GDM1 (cell line): ENCODE measurements at regions not wholly inside any gene's neighbourhood (a gene's known extent, or its start where the extent isn't known, plus 50 kb on each side); places are given as distances from the start of the nearest gene placed in this dataset.

Experiments
- DNase-seq: peaks from one replicate; lab custom pipeline; 2025; lab: John Stamatoyannopoulos, UW

GRCh38 chr12:59928416-59928815 is 332.6 kb downstream of the SLC16A7 start:
- no peak for DNase-seq

GRCh38 chr12:59929110-59929509 is 333.3 kb downstream of the SLC16A7 start:
- DNase-seq = no peak

- DNase-seq = no peak
Measured at GRCh38 chr12:59934486-59934885, 338.7 kb downstream of the SLC16A7 start.

- no peak for DNase-seq
Measured at GRCh38 chr12:59936534-59936933, 340.7 kb downstream of the SLC16A7 start.

- no peak for DNase-seq
Measured at GRCh38 chr12:59937148-59937547, 341.3 kb downstream of the SLC16A7 start.

- no peak for DNase-seq
Measured at GRCh38 chr12:59938190-59938962, 342.5 kb downstream of the SLC16A7 start.

- DNase-seq = no peak
Measured at GRCh38 chr12:59940631-59941342, 345.0 kb downstream of the SLC16A7 start.

- DNase-seq = no peak
Measured at GRCh38 chr12:59941461-59941860, 345.6 kb downstream of the SLC16A7 start.

- DNase-seq = no peak
Measured at GRCh38 chr12:59944177-59944576, 348.3 kb downstream of the SLC16A7 start.

- no peak for DNase-seq
Measured at GRCh38 chr12:59946635-59947034, 350.8 kb downstream of the SLC16A7 start.

- DNase-seq = no peak
Measured at GRCh38 chr12:59963546-59963945, 367.7 kb downstream of the SLC16A7 start.

GRCh38 chr12:59972905-59973304 is 377.1 kb downstream of the SLC16A7 start:
- no peak for DNase-seq

- no peak for DNase-seq
Measured at GRCh38 chr12:59973515-59973914, 377.7 kb downstream of the SLC16A7 start.

- no peak for DNase-seq
Measured at GRCh38 chr12:59977779-59978178, 381.9 kb downstream of the SLC16A7 start.

GRCh38 chr12:59980476-59980875 is 384.6 kb downstream of the SLC16A7 start:
- no peak for DNase-seq

GRCh38 chr12:59999291-59999690 is 403.5 kb downstream of the SLC16A7 start:
- DNase-seq = no peak

- no peak for DNase-seq
Measured at GRCh38 chr12:60010486-60010885, 414.7 kb downstream of the SLC16A7 start.

GRCh38 chr12:60012659-60013058 is 416.8 kb downstream of the SLC16A7 start:
- DNase-seq = no peak

GRCh38 chr12:60014436-60014835 is 418.6 kb downstream of the SLC16A7 start:
- no peak for DNase-seq

- no peak for DNase-seq
Measured at GRCh38 chr12:60020068-60020467, 424.2 kb downstream of the SLC16A7 start.

GRCh38 chr12:60021235-60021634 is 425.4 kb downstream of the SLC16A7 start:
- DNase-seq = no peak

- no peak for DNase-seq
Measured at GRCh38 chr12:60027266-60027665, 431.4 kb downstream of the SLC16A7 start.

GRCh38 chr12:60034147-60034546 is 438.3 kb downstream of the SLC16A7 start:
- DNase-seq = no peak

- no peak for DNase-seq
Measured at GRCh38 chr12:60035835-60036234, 440.0 kb downstream of the SLC16A7 start.
